NCI-H1436 treated with DMSO at 0.1 percent for 48 hours (cell line): ENCODE measurements at regions not wholly inside any gene's neighbourhood (a gene's known extent, or its start where the extent isn't known, plus 50 kb on each side); places are given as distances from the start of the nearest gene placed in this dataset.
A peak's percentile ranks its signal among the peaks of the same experiment; 100 is the strongest.
"Not testable (repeated sequence)": the region's sequence is repeated elsewhere in the genome, so short reads cannot be mapped to it uniquely, and the experiment has no call there.

Source experiments
- DNase-seq: peaks from one replicate; lab custom pipeline; 2025; lab: John Stamatoyannopoulos, UW

- DNase-seq = no peak
Measured at GRCh38 chr3:69647511-69648110, 91.7 kb upstream of the MITF start.

DNA sequence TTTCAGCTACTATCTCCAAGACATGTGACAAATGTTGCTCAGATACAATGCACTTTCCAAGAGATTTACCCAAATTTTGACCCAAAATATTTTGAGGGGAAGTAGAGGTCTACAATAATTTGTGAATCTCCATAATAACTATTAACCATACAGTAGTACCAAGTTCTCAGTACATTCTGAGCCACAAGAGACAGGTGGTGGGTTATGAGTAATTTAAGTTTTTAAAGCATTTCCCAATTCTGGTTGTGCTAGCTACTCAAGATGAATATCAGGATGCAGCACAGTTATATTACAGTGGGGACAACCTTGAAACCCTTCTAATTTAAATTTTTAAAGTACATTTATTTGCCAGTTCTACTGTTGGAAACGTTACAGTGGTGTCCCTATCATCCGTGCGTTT lies 92.2 kb upstream of the MITF start:
- no peak for DNase-seq

DNA sequence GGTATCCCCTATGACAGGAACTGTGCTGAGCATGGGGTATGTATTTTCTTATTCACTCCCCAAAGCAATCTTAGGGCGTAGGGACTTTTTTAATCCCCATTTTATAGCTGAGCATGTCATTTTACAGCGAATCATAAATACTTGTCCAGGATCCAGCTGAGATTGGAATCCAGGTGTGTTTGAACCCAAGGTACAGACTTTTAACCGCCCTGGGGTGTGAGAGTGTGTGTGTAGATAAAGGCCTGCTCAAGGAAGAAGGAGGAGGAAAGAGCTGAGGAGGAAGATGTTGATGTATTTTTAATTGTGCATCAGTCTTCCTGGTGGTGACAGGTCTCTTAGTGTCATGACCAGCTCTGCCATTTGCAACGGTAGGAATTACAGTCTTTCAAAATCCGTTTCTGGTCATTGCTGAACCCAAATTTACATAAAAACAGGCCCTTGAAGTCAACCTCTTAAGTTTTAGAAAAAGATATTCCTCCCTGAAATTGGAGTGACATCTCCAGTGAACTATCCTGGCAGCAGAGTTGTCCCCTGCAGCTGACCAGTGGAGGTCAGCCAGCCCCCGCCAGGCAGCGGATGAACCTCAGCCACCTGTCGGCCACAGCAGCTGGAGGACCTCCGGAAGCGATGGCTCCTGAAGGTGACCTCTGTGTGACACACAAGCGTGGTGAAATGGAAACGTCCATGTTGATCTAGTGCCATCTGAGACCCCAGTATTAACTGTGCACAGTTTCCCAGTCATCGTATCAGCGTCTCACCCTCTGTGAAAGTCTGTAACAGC lies 92.8 kb upstream of the MITF start:
- DNase-seq = no peak

DNA sequence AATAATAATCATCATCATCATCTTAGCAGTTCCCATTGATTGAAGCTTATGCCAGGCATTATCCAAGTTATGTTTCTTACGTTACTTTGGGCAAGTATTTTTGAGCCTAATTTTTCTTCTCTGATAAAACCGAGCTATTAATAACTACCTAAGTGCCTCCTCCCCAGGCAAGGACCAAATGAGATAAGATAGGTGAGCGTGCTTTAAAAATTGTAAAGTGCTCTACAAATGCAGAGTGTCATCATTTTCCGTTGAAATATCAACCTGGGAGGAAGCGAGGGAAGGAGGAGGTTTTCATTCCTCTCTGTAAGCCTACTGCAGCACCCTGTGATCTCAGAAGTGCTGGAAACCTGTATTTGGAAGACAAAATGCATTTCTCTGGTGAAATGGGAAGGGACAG lies 96.7 kb upstream of the MITF start:
- no peak for DNase-seq

DNA sequence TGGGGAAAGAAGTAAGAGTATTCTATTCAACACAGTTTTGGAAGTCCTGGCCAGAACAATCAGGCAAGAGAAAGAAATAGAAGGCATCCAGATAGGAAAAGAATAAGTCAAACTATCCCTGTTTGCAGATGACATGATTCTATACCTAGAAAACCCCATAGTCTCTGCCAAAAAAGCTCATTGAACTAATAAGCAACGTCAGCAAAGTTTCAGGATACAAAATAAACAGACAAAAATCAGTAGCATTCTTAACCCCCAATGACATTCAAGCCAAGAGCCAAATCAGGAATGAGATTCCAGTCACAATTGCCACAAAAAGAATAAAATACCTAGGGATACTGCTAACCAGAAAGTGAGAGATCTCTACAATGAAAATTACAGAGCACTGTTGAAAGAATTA lies 99.4 kb upstream of the MITF start:
- DNase-seq = no peak

DNA sequence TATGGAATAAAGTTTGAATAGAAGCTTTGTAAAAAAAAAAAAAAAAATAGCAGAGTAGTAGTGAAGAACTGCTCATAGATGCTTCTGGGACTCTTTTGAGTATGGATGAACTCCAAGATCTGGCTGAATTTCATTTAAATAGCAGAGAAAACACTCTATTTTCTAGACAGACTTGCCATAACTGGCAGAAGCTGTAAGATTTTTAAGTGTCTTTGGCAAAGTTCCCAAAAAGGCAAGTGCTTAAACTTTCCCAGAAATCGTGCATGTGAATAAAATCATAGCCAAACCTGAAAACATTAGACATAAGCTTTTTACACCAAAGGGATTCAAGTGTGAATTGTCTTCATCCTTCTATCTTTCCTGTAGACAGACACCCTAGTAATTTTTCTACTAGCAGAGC lies 110.3 kb upstream of the MITF start:
- no peak for DNase-seq

DNA sequence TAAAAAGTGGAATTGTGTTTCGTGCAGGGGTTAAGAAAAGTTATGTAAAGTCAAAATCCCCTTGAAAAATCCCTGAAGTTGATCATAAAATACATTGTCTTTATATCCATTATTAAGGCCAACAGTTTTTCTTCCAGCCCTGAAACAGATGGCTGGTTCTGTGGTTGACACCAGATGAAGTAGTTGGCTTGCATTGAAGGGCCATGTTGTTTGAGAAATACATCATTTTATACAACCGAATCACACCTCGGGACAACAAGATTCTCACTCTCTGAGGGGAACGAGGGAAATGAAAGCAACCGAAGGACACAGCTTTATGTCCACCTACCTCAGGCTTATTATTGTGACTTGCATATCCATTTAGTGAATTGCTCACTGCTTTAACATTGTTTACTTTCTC lies 126.0 kb upstream of the MITF start:
- no peak for DNase-seq

DNA sequence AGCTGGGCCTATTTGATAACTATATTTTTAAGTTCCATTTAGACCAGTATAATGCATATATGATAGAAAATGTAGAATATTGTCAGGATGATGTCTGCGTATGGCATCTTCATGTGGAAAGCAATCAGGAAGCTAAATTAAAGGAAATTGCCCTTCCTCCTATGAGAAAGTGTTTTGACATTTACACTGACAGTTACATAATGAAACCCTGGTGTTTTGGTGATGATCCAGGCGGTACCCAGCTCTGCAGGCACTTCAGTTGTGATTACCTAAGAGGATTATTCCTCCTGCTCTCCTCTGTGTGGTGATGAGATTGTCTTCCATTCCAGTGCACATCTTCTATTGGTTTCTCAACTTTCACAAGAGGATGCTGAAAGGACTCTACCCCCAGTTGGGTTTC lies 126.5 kb upstream of the MITF start:
- no peak for DNase-seq

DNA sequence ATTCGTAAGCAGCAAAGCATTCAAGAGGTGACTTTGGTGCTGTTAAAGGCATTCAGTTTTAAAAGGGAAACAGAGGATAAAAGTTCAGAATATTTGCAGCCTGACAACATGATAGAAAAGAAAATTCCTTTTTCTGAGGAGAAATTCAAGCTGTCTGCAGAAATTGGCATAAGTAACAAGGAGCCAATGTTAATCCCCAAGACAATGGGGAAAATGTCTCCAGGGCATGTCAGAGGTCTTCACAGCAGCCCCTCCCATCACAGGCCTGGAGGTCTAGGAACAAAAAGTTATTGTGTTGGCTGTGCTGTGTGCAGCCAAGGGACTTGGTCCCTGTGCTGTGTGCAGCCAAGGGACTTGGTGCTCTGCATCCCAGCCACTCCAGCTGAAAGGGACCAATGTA lies 129.7 kb upstream of the MITF start:
- DNase-seq = not testable (repeated sequence)

- DNase-seq = no peak
Measured at GRCh38 chr3:69607466-69608305, 131.6 kb upstream of the MITF start.

DNA sequence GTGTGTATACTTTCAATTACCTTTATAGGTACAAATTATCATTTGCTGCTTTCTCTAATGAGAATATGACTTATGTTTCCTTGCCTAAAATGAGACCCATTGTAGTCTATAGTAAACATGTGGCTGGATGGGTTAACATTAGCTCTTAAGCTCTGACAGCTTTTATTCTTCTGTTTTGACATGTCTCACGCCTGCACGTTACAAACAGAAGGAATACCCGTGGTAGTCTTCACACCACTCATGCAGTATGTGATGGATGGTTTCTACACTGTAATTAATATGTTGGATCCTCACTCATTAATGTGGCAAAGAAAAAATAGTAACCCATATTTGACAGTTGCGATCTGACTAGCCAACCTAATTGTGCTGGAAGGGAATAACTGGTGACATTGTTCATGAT lies 133.4 kb upstream of the MITF start:
- no peak for DNase-seq

- no peak for DNase-seq
Measured at GRCh38 chr3:69604735-69605450, 134.4 kb upstream of the MITF start.

DNA sequence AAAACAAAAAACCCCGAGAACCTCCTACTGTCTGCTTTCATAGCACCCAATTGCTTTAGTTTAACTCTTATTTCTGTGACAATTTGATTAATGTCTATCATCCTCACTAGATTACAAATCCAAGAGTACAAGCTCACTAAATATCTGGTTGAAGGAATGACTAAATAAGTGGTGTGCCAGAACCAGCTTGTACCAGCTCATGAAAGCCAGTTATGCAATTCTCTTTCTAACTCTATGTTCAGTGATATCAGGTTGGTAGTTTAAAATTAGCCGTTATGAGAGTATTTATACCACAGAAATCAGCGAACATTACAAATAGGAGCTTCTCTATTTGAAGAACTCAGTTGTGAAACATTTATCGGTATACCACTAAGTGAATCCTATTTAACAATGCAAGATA lies 137.2 kb upstream of the MITF start:
- no peak for DNase-seq

DNA sequence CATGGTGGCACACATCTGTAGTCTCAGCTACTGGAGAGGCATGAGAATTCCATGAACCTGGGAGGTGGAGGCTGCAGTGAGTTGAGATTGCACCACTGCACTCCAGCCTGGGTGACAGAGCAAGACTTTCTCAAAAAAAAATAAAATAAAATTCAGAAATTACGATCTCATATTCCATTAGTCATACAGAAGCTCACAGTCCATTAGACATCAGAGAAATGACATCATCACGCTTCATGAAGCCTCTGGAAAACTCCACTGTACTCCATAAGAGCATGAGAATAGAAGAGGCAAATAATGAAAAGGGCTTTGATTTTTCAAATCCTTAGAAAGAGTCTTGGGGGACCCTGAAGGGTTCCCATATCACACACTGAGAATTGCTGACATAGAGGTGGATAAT lies 145.0 kb upstream of the MITF start:
- DNase-seq = no peak

- no peak for DNase-seq
Measured at GRCh38 chr3:69591164-69591736, 148.0 kb upstream of the MITF start.

DNA sequence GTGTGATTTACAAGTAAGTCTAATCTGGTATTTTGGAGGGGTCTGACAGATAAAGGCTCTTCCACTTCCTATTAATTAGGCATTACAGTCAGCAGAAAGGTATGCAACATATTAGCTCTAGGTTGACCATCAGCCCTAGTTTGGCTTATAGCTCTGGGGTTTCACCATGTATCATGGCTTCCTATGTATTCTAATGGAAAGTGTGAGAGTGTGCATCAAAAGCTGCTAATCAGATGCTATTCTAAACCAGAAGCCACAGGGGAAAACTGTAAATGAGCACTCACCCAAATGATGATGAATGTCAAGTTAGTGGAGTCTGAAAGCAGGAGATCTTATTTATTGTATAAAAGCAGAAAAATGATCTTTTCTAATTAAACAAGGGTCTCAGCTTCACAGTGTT lies 149.2 kb upstream of the MITF start:
- DNase-seq = peak; percentile 1

DNA sequence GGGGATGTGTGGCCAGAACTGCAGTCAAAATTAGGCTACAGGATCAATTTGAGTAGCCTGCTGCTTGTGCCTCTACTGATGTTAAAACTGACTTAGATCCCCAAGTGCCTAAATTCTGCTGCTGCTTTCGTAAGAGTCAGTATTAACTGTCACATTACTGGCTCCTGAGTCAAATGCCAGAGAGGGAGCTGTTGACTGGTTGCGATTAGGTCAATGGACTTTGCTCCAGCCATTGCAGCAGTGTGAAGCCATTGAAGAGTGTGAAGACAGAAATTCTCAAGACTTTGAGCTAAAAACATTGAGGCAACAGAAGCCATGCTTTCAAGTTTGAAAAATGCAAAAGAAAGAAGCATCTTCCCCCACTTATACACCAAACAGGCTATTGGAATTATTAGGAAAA lies 151.1 kb upstream of the MITF start:
- no peak for DNase-seq

DNA sequence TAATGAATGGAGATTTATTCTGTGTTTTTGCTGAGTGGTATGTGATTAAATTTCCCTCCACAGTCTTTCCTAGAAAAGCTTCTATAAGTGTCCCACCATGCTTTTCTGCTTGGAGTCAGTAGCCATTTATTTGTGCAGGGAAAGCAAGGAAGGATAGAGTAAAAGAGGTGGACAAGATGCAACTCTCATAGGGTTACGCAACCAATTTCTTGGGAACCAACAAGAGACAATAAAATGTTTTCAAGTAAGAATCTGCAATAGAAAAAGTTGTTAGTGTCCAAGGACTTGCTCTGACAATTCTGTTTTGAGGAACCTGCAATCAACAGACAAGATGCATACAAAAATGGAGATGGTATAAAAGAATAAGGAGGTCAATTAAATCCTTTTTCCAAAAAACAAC lies 153.8 kb upstream of the MITF start:
- DNase-seq = no peak

DNA sequence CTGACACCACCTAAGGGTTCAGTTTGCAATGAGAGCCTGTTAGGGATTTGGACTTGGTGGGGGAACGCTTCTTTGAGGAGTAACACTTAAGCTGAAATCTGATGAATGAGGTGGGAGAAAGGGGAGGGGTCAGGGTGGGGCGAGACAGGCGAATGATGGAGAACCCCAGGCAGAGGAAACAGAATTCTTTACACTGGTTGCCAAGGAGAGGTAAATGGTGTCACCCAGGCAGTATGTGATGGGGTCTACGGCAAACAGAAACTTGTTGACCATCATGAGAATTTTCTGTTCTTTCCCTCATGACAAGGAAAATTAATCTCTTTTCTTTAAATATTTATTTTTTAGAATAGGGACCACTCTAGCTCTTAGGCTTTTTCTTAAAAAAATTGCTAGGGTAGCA lies 157.2 kb upstream of the MITF start:
- DNase-seq = no peak

DNA sequence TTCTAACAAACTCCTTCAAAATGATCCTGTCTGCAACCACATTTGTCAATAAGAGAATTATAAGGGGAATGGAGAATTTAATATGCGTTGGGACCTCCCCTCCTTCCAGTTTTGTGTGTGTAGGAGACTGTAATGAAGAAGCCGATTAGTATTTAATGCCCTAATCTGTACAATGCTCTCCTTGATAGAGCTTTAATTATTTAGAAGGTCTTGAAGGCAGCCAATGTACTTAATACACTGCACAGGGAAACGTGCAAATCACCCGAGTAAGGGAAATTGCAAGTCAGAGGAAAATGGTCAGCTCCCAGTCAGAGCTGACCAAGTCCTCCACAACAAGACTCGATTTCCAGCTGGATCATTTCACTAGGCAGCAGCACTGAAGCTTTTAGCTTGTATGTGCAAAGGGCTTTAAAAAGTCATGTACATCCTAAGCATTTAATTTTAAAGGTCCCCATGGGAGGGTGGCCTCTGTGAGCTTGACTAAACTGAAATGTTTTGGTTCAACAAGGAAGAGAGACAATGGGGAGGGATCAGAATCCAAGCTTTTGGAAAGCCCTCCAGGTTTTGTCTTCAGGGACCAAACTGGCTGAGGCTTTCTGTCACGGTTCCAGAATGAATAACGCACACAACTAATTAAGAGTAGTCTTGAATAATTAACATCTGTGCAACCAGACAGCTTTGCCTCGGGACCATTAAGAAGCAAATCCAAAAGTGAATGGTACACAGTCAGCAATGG lies 159.8 kb upstream of the MITF start:
- DNase-seq = no peak

DNA sequence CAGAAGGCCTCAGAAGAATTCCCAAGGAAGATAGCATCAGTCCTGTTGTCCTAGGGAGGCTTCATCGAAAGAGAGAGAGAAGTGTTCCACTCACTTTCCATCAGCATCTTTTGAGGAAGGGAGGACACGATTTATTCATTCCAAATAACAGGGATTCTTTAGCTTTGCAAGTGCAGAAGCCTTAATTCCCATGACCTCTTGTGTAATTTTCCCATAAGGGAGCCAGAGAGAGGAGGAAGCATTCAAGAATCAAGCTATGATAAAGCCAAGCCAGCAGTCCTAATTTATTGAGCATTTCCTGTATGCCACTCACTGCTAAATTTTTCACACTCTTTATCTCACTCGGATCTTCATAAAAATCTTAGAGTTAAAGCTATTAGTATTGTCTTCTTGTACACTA lies 169.7 kb upstream of the MITF start:
- DNase-seq = no peak
